ENCODE measurements at regions not wholly inside any gene's neighbourhood (a gene's known extent, or its start where the extent isn't known, plus 50 kb on each side); places are given as distances from the start of the nearest gene placed in this dataset.

GRCh38 chr4:54517781-54518444 lies 139.8 kb upstream of the KIT start:
- Histone ChIP-seq H3K9me3 (no peaks in the 10 kb centered on the region), H3K27me3 (no peaks in the 10 kb centered on the region), H3K36me3 (no peaks in the 10 kb centered on the region), H3K4me1 (no peaks in the 10 kb centered on the region), H3K27ac (no peak overlapping the region), H3K4me3 (no peak overlapping the region)
- intact Hi-C loops (cut with DNase I): no loop called here
- no peak for TF ChIP-seq CTCF (IDR thresholded peaks at IDR 0.05)
- no peak for DNase-seq (ENCODE audit: low spot score in 2 of 2)

- Histone ChIP-seq H3K27ac (no peak overlapping the region), H3K4me3 (no peak overlapping the region), H3K36me3 (no peaks in the 10 kb centered on the region), H3K9me3 (no peaks in the 10 kb centered on the region), H3K4me1 (no peaks in the 10 kb centered on the region), H3K27me3 (no peaks in the 10 kb centered on the region)
- intact Hi-C loops (cut with DNase I): no loop called here
- TF ChIP-seq CTCF (IDR thresholded peaks at IDR 0.05): no peak
- DNase-seq (ENCODE audit: low spot score in 2 of 2): no peak
Observed at GRCh38 chr4:54525602-54526001, 132.2 kb upstream of the KIT start.

GRCh38 chr4:54526560-54526959 lies 131.2 kb upstream of the KIT start:
- Histone ChIP-seq H3K36me3 (no peaks in the 10 kb centered on the region), H3K27me3 (no peaks in the 10 kb centered on the region), H3K4me1 (no peaks in the 10 kb centered on the region), H3K9me3 (no peaks in the 10 kb centered on the region), H3K4me3 (no peak overlapping the region), H3K27ac (no peak overlapping the region)
- TF ChIP-seq CTCF (IDR thresholded peaks at IDR 0.05): no peak
- no peak for DNase-seq (ENCODE audit: low spot score in 2 of 2)
- intact Hi-C loops (cut with DNase I): no loop called here

- Histone ChIP-seq H3K27me3 (no peaks in the 10 kb centered on the region), H3K27ac (no peak overlapping the region), H3K9me3 (no peaks in the 10 kb centered on the region), H3K4me3 (no peak overlapping the region), H3K4me1 (no peaks in the 10 kb centered on the region), H3K36me3 (no peaks in the 10 kb centered on the region)
- intact Hi-C loops (cut with DNase I): no loop called here
- TF ChIP-seq CTCF (IDR thresholded peaks at IDR 0.05): no peak
- no peak for DNase-seq (ENCODE audit: low spot score in 2 of 2)
Observed at GRCh38 chr4:54527532-54527931, 130.2 kb upstream of the KIT start.

GRCh38 chr4:54539500-54540029 lies 118.2 kb upstream of the KIT start:
- Histone ChIP-seq H3K4me1 (no peaks in the 10 kb centered on the region), H3K36me3 (no peaks in the 10 kb centered on the region), H3K27ac (no peak overlapping the region), H3K27me3 (no peaks in the 10 kb centered on the region), H3K9me3 (no peaks in the 10 kb centered on the region), H3K4me3 (peak overlapping the region; percentile 32 to 57)
- peak in 1 of 2 donors; percentile 64 for DNase-seq (ENCODE audit: low spot score in 2 of 2)
- no peak for TF ChIP-seq CTCF (IDR thresholded peaks at IDR 0.05)
- intact Hi-C loops (cut with DNase I): no loop called here
